HUES48 (cell line): ENCODE measurements at regions not wholly inside any gene's neighbourhood (a gene's known extent, or its start where the extent isn't known, plus 50 kb on each side); places are given as distances from the start of the nearest gene placed in this dataset.

Experiments
- H3K27ac ChIP-seq: one replicate; pipeline ENCODE4 v1.7.0; 2013; ENCODE audit warnings: low read depth, low read length, inconsistent platforms
- H3K27me3 ChIP-seq: 2 replicates; pipeline ENCODE4 v1.6.1; 2013; ENCODE audit warnings: mild to moderate bottlenecking, low read length; ENCODE audit not compliant: control insufficient read depth, insufficient read depth
- H3K36me3 ChIP-seq: 2 replicates; pipeline ENCODE4 v1.6.1; 2013; ENCODE audit warnings: low read length; ENCODE audit not compliant: control insufficient read depth, insufficient read depth
- H3K4me1 ChIP-seq: 2 replicates; pipeline ENCODE4 v1.6.1; 2013; ENCODE audit warnings: mild to moderate bottlenecking, low read length; ENCODE audit not compliant: control insufficient read depth, insufficient read depth
- H3K4me3 ChIP-seq: 2 replicates; pipeline ENCODE4 v1.5.1; 2013; ENCODE audit warnings: mild to moderate bottlenecking, low read depth, low read length
- H3K9ac ChIP-seq: 2 replicates; pipeline ENCODE4 v1.6.1; 2013; ENCODE audit warnings: mild to moderate bottlenecking, low read depth, low read length, moderate library complexity
- H3K9me3 ChIP-seq: 2 replicates; pipeline ENCODE4 v1.6.1; 2013; ENCODE audit warnings: low read length; ENCODE audit not compliant: control insufficient read depth, insufficient read depth

DNA sequence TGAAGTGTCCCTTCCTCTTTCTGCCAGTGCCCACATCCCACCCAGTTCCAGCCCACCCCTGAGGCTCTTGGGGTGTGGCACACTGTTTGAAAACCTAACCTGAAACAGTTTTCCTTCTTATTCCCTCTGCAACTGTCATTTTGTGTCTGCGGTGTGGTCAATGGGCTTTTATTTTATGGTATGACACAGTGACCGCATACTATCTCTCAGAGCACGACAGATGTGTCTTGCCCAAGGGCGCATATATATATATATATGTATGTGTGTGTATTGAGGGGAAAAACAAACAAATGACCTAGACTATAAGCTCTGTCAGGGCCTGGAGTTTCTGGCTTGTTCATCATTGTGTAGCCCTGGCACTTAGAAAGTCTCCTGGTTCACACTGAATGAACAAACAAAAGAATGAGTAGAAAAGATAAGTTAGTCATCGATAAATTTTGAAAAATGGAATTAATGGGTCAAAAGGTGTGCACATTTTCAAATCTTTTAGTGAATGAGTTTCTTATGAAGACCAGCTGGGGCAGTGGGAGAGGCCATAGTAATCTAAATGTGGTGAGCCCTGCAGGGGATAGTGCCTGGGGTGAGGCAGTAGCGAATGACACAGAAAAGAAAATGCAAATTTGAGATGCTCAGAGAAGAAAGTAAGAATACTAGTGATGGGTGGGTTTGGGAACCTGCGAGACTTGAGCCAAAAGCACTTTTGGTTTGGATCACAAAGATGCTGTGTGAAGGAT is 198.4 kb downstream of the SNX10 start:
- no peaks in the 10 kb centered on the region for H3K27me3 ChIP-seq
- H3K4me1 ChIP-seq = peaks cover 8% of the 10 kb centered on the region; the same call in 1 of the 2 replicates
- no peak overlapping the region for H3K27ac ChIP-seq

GRCh38 chr7:26490640-26491624 is 199.3 kb downstream of the SNX10 start:
- no peak overlapping the region for H3K9ac ChIP-seq
- H3K9me3 ChIP-seq = no peaks in the 10 kb centered on the region
- no peak overlapping the region for H3K4me3 ChIP-seq
- peaks cover 8% of the 10 kb centered on the region; the same call in 1 of the 2 replicates for H3K4me1 ChIP-seq
- H3K36me3 ChIP-seq = no peaks in the 10 kb centered on the region
- no peaks in the 10 kb centered on the region for H3K27me3 ChIP-seq
- no peak overlapping the region for H3K27ac ChIP-seq

More for the DNA sequence above, 198.4 kb downstream of the SNX10 start:
- no peak overlapping the region for H3K9ac ChIP-seq
- H3K36me3 ChIP-seq = no peaks in the 10 kb centered on the region
- H3K4me3 ChIP-seq = no peak overlapping the region
- no peaks in the 10 kb centered on the region for H3K9me3 ChIP-seq

DNA sequence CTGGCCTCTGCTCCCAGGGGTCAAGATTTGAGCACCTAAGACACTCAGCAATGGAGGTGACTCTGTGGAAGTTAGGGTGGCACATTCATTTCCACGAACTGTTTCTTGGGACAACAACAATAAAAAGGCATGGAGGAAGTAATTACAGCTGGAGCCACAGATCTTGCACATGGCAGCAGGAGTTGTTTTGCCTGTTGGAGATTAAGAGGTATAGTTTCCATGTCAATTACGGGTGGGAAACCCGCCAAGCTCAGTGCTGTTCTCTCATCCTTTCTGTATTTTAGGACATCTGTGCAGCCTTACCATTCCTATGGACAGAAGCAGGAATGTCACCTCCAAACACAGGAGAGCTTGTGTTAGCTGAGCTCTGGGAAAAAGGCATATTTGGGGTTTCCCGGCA is 201.2 kb downstream of the SNX10 start:
- Histone ChIP-seq H3K4me3 (no peak overlapping the region), H3K27me3 (no peaks in the 10 kb centered on the region), H3K27ac (no peak overlapping the region)

DNA sequence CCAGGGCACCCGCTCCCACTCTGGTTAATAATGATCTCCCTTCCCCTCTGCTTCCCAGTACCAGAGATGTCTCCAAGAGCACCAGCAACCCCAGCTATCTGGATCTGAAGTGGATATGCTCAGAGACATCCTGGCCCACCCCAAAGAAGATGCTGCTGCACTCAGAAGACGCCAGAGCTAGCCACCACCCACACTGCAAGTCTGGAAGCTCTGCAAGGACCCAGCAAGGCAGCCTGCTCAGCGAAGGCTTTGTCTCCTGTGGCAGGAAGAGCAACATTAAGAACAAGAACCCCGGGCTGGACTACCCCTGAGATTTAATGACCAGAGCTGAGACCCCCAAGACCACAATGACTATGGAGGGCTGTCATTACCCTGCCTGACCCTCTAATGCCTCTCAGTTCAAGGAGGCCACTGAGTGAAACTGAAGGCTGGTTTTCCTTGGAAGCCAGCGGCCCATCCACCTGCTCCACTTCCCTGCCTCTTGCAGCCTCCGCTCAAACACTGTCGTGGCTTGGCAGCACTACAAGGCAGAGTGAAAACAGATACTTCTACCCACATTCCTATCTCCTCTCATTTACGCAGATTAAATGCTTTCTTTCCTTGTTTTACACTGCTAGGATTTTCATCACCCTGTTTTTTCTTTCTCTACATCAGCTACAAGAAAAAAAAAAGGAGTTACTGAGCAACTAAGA is 202.2 kb downstream of the SNX10 start:
- Histone ChIP-seq H3K27me3 (no peaks in the 10 kb centered on the region), H3K9ac (no peak overlapping the region), H3K9me3 (no peaks in the 10 kb centered on the region), H3K4me1 (peaks cover 8% of the 10 kb centered on the region; the same call in 1 of the 2 replicates), H3K36me3 (no peaks in the 10 kb centered on the region), H3K27ac (no peak overlapping the region), H3K4me3 (no peak overlapping the region)

More for the DNA sequence above, 201.2 kb downstream of the SNX10 start:
- H3K36me3 ChIP-seq = no peaks in the 10 kb centered on the region
- no peaks in the 10 kb centered on the region for H3K9me3 ChIP-seq
- H3K9ac ChIP-seq = no peak overlapping the region
- peaks cover 8% of the 10 kb centered on the region; the same call in 1 of the 2 replicates for H3K4me1 ChIP-seq

DNA sequence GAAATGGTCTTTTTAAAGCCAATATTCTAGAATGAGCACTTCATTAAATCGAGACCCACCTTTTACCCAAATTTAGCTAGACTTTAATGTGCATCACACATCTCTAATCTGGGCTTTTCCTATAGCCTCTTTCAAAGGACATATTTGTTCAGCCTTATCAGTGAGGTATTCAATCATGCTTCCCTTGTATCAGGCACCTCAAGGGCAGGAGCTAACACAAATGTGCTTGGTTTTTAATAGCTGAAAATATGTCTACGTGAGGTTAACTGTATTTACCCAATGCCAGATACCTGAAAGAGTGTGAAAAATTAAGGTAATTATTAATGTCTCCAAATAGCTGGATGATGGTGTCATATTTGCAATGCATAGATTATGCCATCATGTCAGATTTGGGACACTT is 203.9 kb downstream of the SNX10 start:
- Histone ChIP-seq H3K27me3 (no peaks in the 10 kb centered on the region), H3K4me3 (no peak overlapping the region), H3K9ac (no peak overlapping the region), H3K36me3 (no peaks in the 10 kb centered on the region), H3K4me1 (peaks cover 2% of the 10 kb centered on the region; the same call in 1 of the 2 replicates), H3K27ac (no peak overlapping the region), H3K9me3 (no peaks in the 10 kb centered on the region)

GRCh38 chr7:26497801-26498596 is 206.3 kb downstream of the SNX10 start:
- H3K4me1 ChIP-seq = no peaks in the 10 kb centered on the region
- no peak overlapping the region for H3K9ac ChIP-seq
- no peaks in the 10 kb centered on the region for H3K27me3 ChIP-seq
- no peak overlapping the region for H3K27ac ChIP-seq
- H3K9me3 ChIP-seq = no peaks in the 10 kb centered on the region
- no peaks in the 10 kb centered on the region for H3K36me3 ChIP-seq
- no peak overlapping the region for H3K4me3 ChIP-seq

DNA sequence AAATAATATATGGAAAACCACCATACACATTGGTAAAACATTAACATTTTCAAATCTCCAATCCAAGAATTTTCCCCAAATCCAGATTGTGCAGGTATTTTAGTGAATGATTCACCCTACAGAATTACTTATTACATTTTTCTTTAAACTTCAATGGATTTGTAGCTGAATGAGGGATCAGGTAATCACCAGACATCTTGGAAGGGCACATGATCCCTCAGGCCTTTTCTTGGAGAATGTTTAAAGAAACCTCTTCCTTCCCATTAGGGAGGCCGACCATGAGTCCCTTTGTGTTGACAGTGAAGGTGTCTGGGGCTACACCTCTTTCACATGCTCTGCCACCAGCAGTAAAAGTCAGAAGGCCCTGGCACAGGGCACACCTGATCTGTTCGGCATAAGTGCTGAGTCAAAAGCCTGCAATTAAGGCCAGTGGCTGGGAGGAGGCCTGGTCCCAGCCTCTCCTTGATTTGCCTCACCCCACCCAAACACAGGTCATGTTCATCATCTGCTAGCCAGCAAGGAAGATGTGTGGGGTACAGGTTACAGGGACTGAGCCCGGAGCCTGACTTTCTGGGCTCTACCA is 207.7 kb downstream of the SNX10 start:
- Histone ChIP-seq H3K27ac (no peak overlapping the region), H3K9me3 (no peaks in the 10 kb centered on the region), H3K27me3 (no peaks in the 10 kb centered on the region), H3K4me3 (no peak overlapping the region), H3K36me3 (no peaks in the 10 kb centered on the region), H3K4me1 (no peaks in the 10 kb centered on the region), H3K9ac (no peak overlapping the region)

GRCh38 chr7:26500749-26501352 is 209.2 kb downstream of the SNX10 start:
- H3K27ac ChIP-seq = no peak overlapping the region
- H3K27me3 ChIP-seq = no peaks in the 10 kb centered on the region
- no peaks in the 10 kb centered on the region for H3K36me3 ChIP-seq
- no peak overlapping the region for H3K9ac ChIP-seq
- H3K4me1 ChIP-seq = no peaks in the 10 kb centered on the region
- no peak overlapping the region for H3K4me3 ChIP-seq
- H3K9me3 ChIP-seq = no peaks in the 10 kb centered on the region

DNA sequence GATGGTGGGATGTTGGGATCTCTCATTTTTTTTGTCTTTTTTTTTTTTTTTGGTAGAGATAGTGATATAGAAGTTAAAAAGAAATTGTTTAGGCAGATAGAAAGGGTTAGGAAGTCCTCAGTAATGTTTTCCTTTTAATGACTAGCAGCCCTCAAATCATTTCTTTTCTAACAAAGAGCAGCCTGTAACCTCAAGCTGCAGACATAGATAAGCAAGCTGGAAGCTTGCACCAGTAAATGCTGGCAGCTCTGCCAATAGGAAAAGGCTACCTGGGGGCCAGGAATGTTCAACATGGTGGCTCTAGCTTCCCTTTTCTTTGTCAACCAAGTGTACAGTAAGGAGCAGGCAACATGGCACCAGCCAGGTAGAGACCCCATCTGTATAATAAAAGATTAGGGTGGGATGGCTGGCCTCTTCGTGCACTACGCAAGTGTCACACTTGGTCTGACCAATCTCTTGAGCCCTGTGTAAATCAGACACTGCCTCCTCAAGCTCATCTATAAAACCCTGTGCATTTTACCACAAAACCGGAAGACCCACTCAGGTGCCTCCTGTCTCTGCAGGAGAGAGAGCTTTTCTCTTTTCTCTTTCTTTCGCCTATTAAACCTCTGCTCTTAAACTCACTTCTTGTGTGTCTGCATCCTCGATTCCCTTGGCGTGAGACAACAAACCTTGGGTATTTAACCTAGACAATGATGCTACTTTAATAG is 212.9 kb downstream of the SNX10 start:
- H3K27me3 ChIP-seq = no peaks in the 10 kb centered on the region
- H3K27ac ChIP-seq = no peak overlapping the region
- H3K9me3 ChIP-seq = no peaks in the 10 kb centered on the region
- no peak overlapping the region for H3K9ac ChIP-seq
- H3K4me1 ChIP-seq = peaks cover 9% of the 10 kb centered on the region
- no peak overlapping the region for H3K4me3 ChIP-seq
- H3K36me3 ChIP-seq = no peaks in the 10 kb centered on the region
